ENCODE measurements at regions not wholly inside any gene's neighbourhood (a gene's known extent, or its start where the extent isn't known, plus 50 kb on each side); places are given as distances from the start of the nearest gene placed in this dataset.

GRCh38 chrX:40152741-40153344 lies 55.1 kb upstream of the BCOR start:
- H3K27ac ChIP-seq (ENCODE audit: extremely low read length, insufficient read depth, low read length) = no peak overlapping the region
- BruUV-seq (replicated peaks) = no TSS peak
- H3K36me3 ChIP-seq (replicated peaks in 1 of 2; ENCODE audit: control insufficient read depth in 1 of 2, insufficient read depth in 2 of 2, low read length in 2 of 2) = no peaks in the 10 kb centered on the region
- H3K27me3 ChIP-seq (ENCODE audit: control insufficient read depth in 1 of 2, insufficient read depth in 2 of 2, low read length in 2 of 2) = no peaks in the 10 kb centered on the region
- in situ Hi-C loops (cut with HindIII; ENCODE audit: extremely low pct_ligation_motif_present, low pct_unique_long_range_greater_than_20kb) = loop anchor here (5.0 kb wide), 2 partner anchors 46 to 141 kb away; no protein-coding TSS in a partner anchor
- H4K20me1 ChIP-seq (ENCODE audit: insufficient read depth, low read length) = no peaks in the 10 kb centered on the region
- TF ChIP-seq ZNF503 (CRISPR knock-in tag; IDR thresholded peaks at IDR 0.05) = no peak
- no peak for TF ChIP-seq ZNF160 (CRISPR knock-in tag; IDR thresholded peaks at IDR 0.05)
- TF ChIP-seq AGO2 (optimal IDR thresholded peaks at IDR 0.05; ENCODE audit: low read depth, low read length) = peak; percentile 27
- no peak for TF ChIP-seq ZNF768 (CRISPR knock-in tag; IDR thresholded peaks at IDR 0.05)
- TF ChIP-seq NR2F1 (CRISPR knock-in tag; IDR thresholded peaks at IDR 0.05) = no peak
- TF ChIP-seq TRAFD1 (CRISPR knock-in tag; IDR thresholded peaks at IDR 0.05; ENCODE audit: borderline replicate concordance) = no peak
- DNase-seq (ENCODE audit: low spot score) = no peak
- no peak overlapping the region for H2AFZ ChIP-seq (ENCODE audit: low read length)
- peaks cover 2% of the 10 kb centered on the region for H3K79me2 ChIP-seq (ENCODE audit: insufficient read depth, low read length)
- no peak for ATAC-seq
- no peak overlapping the region for H3K4me2 ChIP-seq (ENCODE audit: low read depth, low read length)
- FAIRE-seq = no peak
- no peaks in the 10 kb centered on the region for H3K9me3 ChIP-seq (ENCODE audit: low read length)
- H3K9ac ChIP-seq (ENCODE audit: insufficient read depth, low read depth, low read length) = no peak overlapping the region
- intact Hi-C loops (cut with micrococcal nuclease; ENCODE audit: unreplicated experiment) = no loop called here
- WGBS (ENCODE audit: low lambda C conversion rate) = 98% methylated on average over 18 of the region's 47 CpGs
- POLR2A ChIA-PET = interaction anchor here (4.7 to 5.0 kb wide), 2 partner anchors 12 to 139 kb away, joined by 33 to 41 read pairs; no protein-coding TSS in a partner anchor
- H3K4me3 ChIP-seq (replicated peaks in 1 of 3; ENCODE audit: insufficient read depth in 1 of 3, low read depth in 2 of 3, low read length in 3 of 3) = no peak overlapping the region
- H3K4me1 ChIP-seq (ENCODE audit: insufficient read depth, low read length) = peaks cover 51% of the 10 kb centered on the region
- CTCF ChIA-PET (ENCODE audit: low intra/inter-chr PET ratio, low total read pairs) = no interaction called here

Data from HepG2 (cell line).